ENCODE measurements at regions not wholly inside any gene's neighbourhood (a gene's known extent, or its start where the extent isn't known, plus 50 kb on each side); places are given as distances from the start of the nearest gene placed in this dataset.

DNA sequence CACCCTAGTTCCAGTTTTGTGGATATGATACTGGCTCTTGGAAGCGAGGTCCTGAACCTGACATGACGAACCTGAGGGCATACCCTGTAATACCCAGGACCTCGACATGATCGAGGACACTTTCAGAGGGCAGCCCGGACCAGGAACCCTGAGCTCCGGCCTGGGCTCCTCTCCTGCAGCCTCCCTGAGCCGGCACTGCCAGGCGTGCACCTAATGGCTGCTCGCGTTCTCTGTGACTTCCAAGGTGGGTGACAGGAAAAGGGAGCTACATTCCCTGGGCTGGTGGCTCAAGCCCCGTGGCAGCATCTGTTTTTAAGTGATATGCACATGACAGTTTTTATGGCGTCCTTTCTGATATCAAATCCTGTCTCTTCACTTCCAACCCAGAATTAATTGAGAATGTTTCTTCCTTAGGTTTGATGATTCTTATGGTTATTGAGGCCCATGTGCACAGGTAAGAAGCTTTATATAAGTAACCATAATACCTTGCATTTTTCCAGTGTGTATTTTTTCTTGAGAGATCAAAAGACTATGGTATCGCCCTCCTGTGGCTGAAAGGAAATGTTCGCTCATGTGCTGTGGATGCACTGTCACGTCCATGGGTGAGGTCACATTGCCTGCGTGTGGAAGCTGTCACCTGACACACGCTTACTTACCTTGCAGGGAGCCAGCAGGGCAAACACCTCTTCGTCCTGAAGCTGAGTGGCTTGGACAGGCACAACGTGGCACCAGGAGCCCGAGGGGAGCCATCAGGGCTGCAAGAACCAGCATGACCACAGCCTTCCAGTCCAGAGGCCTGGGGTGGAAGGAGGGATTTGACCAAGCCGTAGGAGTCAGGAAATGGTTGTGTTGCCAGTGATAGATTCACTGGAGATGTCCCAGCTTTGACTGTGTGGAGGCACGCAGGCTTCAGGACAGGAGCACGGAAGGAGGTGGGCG is 367.4 kb upstream of the MYT1L start:
- no peak overlapping the region for H3K4me3 ChIP-seq (ENCODE audit: low read length)
- H3K9me3 ChIP-seq (replicated peaks; ENCODE audit: control insufficient read depth, low read depth, low read length): no peaks in the 10 kb centered on the region
- H3K36me3 ChIP-seq (ENCODE audit: control insufficient read depth, insufficient read depth, low read length): no peaks in the 10 kb centered on the region
- DNase-seq: no peak
- H3K4me1 ChIP-seq (ENCODE audit: control insufficient read depth, insufficient read depth, low read length): no peaks in the 10 kb centered on the region
- WGBS (ENCODE audit: insufficient coverage): 74% methylated on average over 18 of the region's 24 CpGs
- no peak overlapping the region for H3K27ac ChIP-seq (ENCODE audit: low read length)
- peaks cover 4% of the 10 kb centered on the region for H3K27me3 ChIP-seq (ENCODE audit: control insufficient read depth, insufficient read depth, low read length)

DNA sequence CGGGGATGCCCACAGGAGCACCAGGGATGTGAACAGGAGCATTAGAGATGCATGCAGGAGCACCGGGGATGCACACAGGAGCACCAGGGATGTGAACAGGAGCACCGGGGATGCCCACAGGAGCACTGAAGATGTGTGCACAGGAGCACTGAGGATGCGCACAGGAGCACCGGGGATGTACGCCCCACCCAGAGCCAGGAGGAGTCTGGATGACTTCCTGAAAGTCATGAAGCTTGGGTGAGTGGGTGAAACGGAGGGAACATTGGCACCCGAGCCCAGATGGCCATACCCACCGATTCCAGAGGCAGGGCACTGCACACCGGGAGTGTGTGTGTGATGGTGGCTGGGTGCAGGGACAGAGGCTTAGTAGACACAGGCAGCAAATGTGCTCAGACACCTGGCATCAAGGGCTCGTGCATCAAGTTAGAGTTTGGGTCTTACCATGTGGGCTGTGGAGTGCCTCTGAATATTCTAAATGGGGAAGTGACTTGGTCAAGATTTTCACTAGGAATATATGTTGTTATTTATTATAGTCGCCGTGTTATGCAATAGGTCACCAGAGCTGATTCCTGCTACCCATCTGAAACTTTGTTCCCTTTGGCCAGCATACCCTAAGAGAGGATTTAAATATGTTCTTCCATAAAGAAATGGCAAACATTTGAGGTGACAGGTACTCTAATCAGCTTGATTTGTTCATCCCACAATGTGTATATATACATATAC is 365.8 kb upstream of the MYT1L start:
- WGBS (ENCODE audit: insufficient coverage): 81% methylated on average over 10 of the region's 13 CpGs
- peaks cover 4% of the 10 kb centered on the region for H3K27me3 ChIP-seq (ENCODE audit: control insufficient read depth, insufficient read depth, low read length)

DNA sequence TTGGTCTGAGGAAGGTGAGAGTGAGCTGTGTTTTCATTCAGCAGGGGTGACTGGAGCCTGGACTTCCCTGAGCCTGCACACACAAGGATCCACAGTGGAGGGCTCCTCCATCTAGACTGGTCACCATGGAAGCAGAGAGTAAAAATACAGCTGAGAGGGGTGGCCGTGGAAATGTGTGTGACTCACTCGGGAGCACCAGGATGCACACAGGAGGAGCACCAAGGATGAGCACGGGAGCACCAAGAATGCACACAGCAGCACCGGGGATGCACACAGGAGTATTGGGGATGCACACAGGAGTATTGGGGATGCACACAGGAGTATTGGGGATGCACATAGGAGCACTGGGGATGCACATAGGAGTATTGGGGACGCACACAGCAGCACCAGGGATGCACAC is 365.2 kb upstream of the MYT1L start:
- H3K36me3 ChIP-seq (ENCODE audit: control insufficient read depth, insufficient read depth, low read length): no peaks in the 10 kb centered on the region
- no peaks in the 10 kb centered on the region for H3K9me3 ChIP-seq (replicated peaks; ENCODE audit: control insufficient read depth, low read depth, low read length)
- no peaks in the 10 kb centered on the region for H3K4me1 ChIP-seq (ENCODE audit: control insufficient read depth, insufficient read depth, low read length)
- H3K4me3 ChIP-seq (ENCODE audit: low read length): no peak overlapping the region
- DNase-seq: no peak
- H3K27me3 ChIP-seq (ENCODE audit: control insufficient read depth, insufficient read depth, low read length): peaks cover 6% of the 10 kb centered on the region
- WGBS (ENCODE audit: insufficient coverage): 60% methylated on average over 5 of the region's 5 CpGs
- no peak overlapping the region for H3K27ac ChIP-seq (ENCODE audit: low read length)

More for the DNA sequence above, 365.8 kb upstream of the MYT1L start:
- no peaks in the 10 kb centered on the region for H3K36me3 ChIP-seq (ENCODE audit: control insufficient read depth, insufficient read depth, low read length)
- H3K4me3 ChIP-seq (ENCODE audit: low read length): no peak overlapping the region
- no peak overlapping the region for H3K27ac ChIP-seq (ENCODE audit: low read length)
- DNase-seq: no peak
- H3K9me3 ChIP-seq (replicated peaks; ENCODE audit: control insufficient read depth, low read depth, low read length): no peaks in the 10 kb centered on the region
- no peaks in the 10 kb centered on the region for H3K4me1 ChIP-seq (ENCODE audit: control insufficient read depth, insufficient read depth, low read length)

DNA sequence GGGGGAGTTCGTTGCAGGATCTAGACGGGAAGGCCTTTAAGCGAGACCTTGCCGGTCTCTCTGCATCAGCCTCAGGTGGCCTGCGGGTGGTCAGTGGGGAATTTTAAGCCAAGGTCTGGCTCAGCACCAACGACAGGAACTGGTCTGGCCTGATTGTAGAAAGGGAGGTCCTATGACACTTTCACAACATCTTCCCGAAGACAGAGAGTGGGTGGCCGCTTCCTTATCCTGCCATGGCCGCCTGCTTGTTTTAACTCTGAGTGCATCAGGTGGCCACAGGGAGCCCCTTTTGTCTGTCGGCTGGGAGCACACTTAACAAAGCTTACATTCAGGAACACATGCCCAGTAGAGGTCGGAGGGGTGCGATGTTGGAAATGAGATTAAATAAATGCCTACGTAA is 363.7 kb upstream of the MYT1L start:
- H3K9me3 ChIP-seq (replicated peaks; ENCODE audit: control insufficient read depth, low read depth, low read length): no peaks in the 10 kb centered on the region
- no peaks in the 10 kb centered on the region for H3K4me1 ChIP-seq (ENCODE audit: control insufficient read depth, insufficient read depth, low read length)
- no peak for DNase-seq
- H3K4me3 ChIP-seq (ENCODE audit: low read length): no peak overlapping the region
- H3K36me3 ChIP-seq (ENCODE audit: control insufficient read depth, insufficient read depth, low read length): no peaks in the 10 kb centered on the region
- H3K27me3 ChIP-seq (ENCODE audit: control insufficient read depth, insufficient read depth, low read length): peaks cover 6% of the 10 kb centered on the region
- no peak overlapping the region for H3K27ac ChIP-seq (ENCODE audit: low read length)
- 77% methylated on average over 8 of the region's 13 CpGs for WGBS (ENCODE audit: insufficient coverage)

DNA sequence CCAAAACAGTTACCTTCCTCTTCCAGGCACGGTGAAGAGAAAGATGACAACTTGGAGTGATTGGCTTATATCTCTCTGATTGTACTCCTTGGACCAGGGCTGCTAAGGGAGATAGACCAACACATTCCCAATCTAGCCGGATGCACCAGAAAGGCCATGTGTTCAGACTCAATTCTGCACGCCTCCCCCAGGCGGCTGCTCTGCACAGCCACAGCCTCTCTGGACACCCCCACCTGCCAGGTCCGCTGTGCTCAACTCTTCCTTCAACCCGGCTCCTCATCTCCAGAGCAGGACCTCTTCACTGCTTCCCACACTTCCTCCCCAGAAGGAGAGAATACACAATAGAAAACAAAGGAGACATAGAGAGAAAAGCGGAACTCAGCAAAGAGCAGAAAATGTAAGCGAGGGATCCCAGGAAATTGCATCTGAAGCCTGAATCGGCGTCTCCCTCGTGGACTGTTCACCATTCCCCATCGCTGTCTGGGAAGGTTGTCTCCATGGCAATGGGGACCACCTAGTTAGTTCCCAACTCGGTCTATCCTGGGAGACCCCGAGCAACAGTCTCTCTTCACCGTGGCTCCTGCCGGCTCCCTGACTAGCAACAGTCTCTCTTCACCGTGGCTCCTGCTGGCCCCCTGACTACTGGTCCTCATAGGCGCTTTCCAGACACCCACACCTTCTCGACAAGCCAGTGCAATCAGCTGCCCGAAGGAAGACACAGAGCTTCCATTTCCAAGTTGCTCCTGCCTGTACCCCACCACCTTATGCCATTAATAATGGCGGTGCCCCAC is 361.7 kb upstream of the MYT1L start:
- DNase-seq: no peak
- H3K36me3 ChIP-seq (ENCODE audit: control insufficient read depth, insufficient read depth, low read length): no peaks in the 10 kb centered on the region
- H3K27ac ChIP-seq (ENCODE audit: low read length): no peak overlapping the region
- peaks cover 12% of the 10 kb centered on the region for H3K27me3 ChIP-seq (ENCODE audit: control insufficient read depth, insufficient read depth, low read length)
- H3K9me3 ChIP-seq (replicated peaks; ENCODE audit: control insufficient read depth, low read depth, low read length): no peaks in the 10 kb centered on the region
- no peak overlapping the region for H3K4me3 ChIP-seq (ENCODE audit: low read length)
- no peaks in the 10 kb centered on the region for H3K4me1 ChIP-seq (ENCODE audit: control insufficient read depth, insufficient read depth, low read length)
- 88% methylated on average over 15 of the region's 21 CpGs for WGBS (ENCODE audit: insufficient coverage)

DNA sequence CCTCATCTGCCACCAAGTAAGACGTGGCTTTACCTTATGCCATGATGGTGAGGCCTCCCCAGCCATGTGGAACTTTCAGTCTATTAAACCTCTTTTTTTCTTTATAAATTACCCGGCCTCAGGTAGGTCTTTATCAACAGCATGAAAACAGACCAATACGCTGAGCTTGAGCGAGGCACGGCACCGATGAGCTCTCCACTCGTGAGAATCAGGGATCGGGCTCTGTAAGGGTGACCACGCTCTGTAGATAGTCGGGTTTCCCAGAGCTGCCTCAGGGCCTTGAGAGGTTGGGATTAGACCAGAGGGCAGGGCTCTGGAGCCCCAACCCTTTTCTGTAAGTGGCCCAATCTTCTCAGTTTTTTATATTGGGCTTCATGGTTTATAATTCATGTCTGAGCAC is 360.3 kb upstream of the MYT1L start:
- no peaks in the 10 kb centered on the region for H3K4me1 ChIP-seq (ENCODE audit: control insufficient read depth, insufficient read depth, low read length)
- H3K27me3 ChIP-seq (ENCODE audit: control insufficient read depth, insufficient read depth, low read length): peaks cover 12% of the 10 kb centered on the region

DNA sequence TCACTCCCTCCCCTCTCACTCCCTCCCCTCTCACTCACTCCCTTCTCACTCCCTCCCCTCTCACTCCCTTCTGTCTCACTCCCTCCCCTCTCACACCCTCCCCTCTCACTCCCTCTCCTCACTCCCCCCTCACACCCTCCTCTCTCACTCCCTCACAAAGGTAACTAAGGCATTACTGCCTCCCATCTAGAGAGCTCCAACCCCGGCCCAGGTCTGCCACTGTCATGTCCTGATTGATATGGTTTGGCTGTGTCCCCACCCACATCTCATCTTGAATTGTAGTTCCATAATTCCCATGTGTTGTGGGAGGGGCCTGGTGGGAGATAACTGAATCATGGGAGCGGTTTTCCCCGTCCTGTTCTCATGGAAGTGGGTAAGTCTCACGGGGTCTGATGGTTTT is 359.9 kb upstream of the MYT1L start:
- Histone ChIP-seq H3K4me3 (ENCODE audit: low read length) (no peak overlapping the region), H3K36me3 (ENCODE audit: control insufficient read depth, insufficient read depth, low read length) (no peaks in the 10 kb centered on the region), H3K9me3 (replicated peaks; ENCODE audit: control insufficient read depth, low read depth, low read length) (no peaks in the 10 kb centered on the region), H3K27me3 (ENCODE audit: control insufficient read depth, insufficient read depth, low read length) (peaks cover 12% of the 10 kb centered on the region), H3K27ac (ENCODE audit: low read length) (no peak overlapping the region), H3K4me1 (ENCODE audit: control insufficient read depth, insufficient read depth, low read length) (no peaks in the 10 kb centered on the region)
- no peak for DNase-seq
- WGBS (ENCODE audit: insufficient coverage): no CpG with 5 or more reads among the region's 4 CpGs

More for the DNA sequence above, 360.3 kb upstream of the MYT1L start:
- 84% methylated on average over 8 of the region's 10 CpGs for WGBS (ENCODE audit: insufficient coverage)
- no peak overlapping the region for H3K4me3 ChIP-seq (ENCODE audit: low read length)
- H3K27ac ChIP-seq (ENCODE audit: low read length): no peak overlapping the region
- no peak for DNase-seq
- H3K36me3 ChIP-seq (ENCODE audit: control insufficient read depth, insufficient read depth, low read length): no peaks in the 10 kb centered on the region
- H3K9me3 ChIP-seq (replicated peaks; ENCODE audit: control insufficient read depth, low read depth, low read length): no peaks in the 10 kb centered on the region

DNA sequence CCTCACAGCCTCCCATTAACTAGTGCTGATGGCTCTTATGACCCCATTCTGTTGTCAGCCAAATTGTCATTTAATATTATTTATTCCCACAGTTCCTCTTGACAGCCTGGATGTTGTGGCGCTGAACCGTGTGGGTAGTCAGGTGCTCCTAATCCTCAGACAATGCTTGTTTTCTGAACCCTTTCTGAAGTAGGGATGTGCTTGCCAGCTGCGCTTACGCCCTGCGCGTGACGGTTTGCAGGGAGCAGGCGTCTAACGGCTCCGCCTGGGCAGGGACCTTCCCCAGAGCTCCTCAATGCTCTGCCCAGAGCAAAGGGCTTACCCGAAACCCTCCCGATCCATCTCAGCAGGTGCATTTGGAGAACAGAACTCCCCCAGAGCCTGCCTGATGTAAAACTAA is 358.2 kb upstream of the MYT1L start:
- H3K9me3 ChIP-seq (replicated peaks; ENCODE audit: control insufficient read depth, low read depth, low read length): no peaks in the 10 kb centered on the region
- peaks cover 9% of the 10 kb centered on the region for H3K27me3 ChIP-seq (ENCODE audit: control insufficient read depth, insufficient read depth, low read length)
- WGBS (ENCODE audit: insufficient coverage): 84% methylated on average over 10 of the region's 12 CpGs
- H3K27ac ChIP-seq (ENCODE audit: low read length): no peak overlapping the region
- H3K4me1 ChIP-seq (ENCODE audit: control insufficient read depth, insufficient read depth, low read length): no peaks in the 10 kb centered on the region
- DNase-seq: no peak
- no peaks in the 10 kb centered on the region for H3K36me3 ChIP-seq (ENCODE audit: control insufficient read depth, insufficient read depth, low read length)
- no peak overlapping the region for H3K4me3 ChIP-seq (ENCODE audit: low read length)

DNA sequence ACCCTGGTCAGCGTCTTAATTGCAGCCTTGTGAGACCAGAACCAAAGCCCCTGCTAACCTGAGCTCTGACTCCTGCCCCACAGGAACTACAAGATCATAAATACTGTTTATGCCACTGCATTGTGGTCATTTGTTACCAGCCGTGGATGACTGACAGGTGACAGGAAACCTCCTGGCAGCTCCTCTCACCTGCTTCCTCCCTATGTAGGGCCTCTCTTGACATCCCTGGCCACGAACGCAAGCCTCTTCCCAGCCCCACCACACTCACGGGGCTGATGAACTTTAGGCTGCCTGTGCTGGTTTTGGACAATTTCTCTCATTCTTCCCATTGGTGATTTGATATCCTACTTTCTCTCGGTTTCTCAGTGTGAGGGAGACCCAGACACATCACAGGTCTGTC is 357.2 kb upstream of the MYT1L start:
- 45% methylated on average over 5 of the region's 6 CpGs for WGBS (ENCODE audit: insufficient coverage)
- no peak for DNase-seq
- Histone ChIP-seq H3K36me3 (ENCODE audit: control insufficient read depth, insufficient read depth, low read length) (no peaks in the 10 kb centered on the region), H3K27ac (ENCODE audit: low read length) (no peak overlapping the region), H3K27me3 (ENCODE audit: control insufficient read depth, insufficient read depth, low read length) (peaks cover 8% of the 10 kb centered on the region), H3K9me3 (replicated peaks; ENCODE audit: control insufficient read depth, low read depth, low read length) (no peaks in the 10 kb centered on the region), H3K4me3 (ENCODE audit: low read length) (no peak overlapping the region), H3K4me1 (ENCODE audit: control insufficient read depth, insufficient read depth, low read length) (peaks cover 1% of the 10 kb centered on the region)

DNA sequence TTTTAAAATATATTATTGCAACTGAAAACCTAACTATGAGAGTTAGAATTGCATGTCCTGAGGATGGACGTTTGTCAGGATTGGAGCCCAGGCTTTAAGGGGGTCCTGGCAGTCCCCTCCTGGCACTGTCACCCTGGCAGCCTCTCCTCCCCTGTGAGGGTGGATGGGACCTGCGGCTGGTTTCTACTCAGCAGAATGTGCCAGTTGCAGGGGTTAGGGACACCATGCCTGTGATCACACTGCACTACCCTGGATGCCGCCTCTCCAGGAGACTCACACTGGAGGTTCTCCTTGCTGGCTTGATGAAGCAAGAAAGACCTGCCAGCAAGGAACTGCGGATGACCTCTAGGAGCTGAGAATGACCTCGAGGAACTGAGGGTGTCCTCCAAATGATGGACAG is 356.7 kb upstream of the MYT1L start:
- 89% methylated on average over 4 of the region's 5 CpGs for WGBS (ENCODE audit: insufficient coverage)
- Histone ChIP-seq H3K27ac (ENCODE audit: low read length) (no peak overlapping the region), H3K27me3 (ENCODE audit: control insufficient read depth, insufficient read depth, low read length) (peaks cover 8% of the 10 kb centered on the region)

More for the DNA sequence above, 356.7 kb upstream of the MYT1L start:
- no peak for DNase-seq
- Histone ChIP-seq H3K36me3 (ENCODE audit: control insufficient read depth, insufficient read depth, low read length) (no peaks in the 10 kb centered on the region), H3K4me1 (ENCODE audit: control insufficient read depth, insufficient read depth, low read length) (peaks cover 2% of the 10 kb centered on the region), H3K4me3 (ENCODE audit: low read length) (no peak overlapping the region), H3K9me3 (replicated peaks; ENCODE audit: control insufficient read depth, low read depth, low read length) (no peaks in the 10 kb centered on the region)

Measured in muscle of leg (tissue), 3 donors.